NCI-H2107 treated with DMSO at 0.1 percent for 48 hours (cell line): ENCODE measurements at regions not wholly inside any gene's neighbourhood (a gene's known extent, or its start where the extent isn't known, plus 50 kb on each side); places are given as distances from the start of the nearest gene placed in this dataset.
"Not testable (repeated sequence)": the region's sequence is repeated elsewhere in the genome, so short reads cannot be mapped to it uniquely, and the experiment has no call there.

Experiments
- DNase-seq: peaks from one replicate; lab custom pipeline; 2025; ENCODE audit not compliant: unreplicated experiment; lab: John Stamatoyannopoulos, UW

DNA sequence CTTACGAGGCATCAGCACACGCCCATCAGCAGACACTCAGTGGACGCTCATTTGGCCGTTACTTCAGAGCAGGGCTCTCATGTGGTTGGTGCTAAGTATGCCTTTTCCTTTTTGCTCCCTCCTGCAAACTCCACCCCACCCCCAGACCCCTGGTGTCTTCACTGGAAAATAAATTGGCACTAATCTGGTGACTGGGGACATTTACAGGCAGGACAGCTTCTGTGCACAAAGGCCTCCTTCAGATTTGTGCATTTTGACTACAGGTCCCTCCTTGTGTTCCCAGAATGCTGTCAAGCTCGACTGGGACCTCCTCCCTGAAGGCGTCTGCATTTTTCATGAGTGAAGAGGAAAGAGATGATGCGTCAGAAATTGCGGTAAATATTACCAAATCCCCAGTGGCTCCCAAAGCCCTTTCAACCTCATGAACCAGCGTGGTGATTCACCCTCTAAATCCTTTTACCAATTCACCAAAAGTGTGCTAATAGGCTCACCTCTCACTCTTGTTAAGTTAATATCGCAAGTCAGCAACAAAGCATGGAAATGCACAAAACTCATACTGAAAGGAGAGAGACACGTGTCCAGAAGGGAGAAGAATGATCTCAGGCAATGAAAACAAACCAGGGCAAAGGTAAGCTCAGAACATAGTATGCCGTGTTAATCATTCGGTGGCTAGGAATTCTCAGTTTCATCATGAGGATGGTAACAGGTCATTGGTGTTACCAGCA is 119.0 kb downstream of the NKX6-1 start:
- DNase-seq: no peak

DNA sequence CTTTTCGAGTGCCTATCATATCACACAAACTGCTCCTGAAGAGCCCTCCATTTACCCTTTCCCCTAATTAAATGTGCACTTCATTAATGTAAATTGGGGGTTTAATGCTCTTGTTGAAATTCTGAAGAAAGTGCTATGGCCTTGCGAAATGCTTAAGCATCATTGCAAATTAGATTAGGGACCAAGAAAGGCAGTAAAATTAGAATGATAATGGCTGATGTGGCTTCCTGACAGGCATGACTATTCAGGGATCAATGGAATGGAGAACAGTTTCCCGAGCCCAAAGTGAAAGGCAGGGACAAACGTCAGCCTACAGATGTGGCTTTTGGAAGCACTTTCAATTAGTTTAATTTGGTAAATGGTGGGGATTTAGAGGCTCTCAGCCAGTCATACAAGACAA is 120.1 kb downstream of the NKX6-1 start:
- no peak for DNase-seq

- no peak for DNase-seq
Measured at GRCh38 chr4:84378356-84378755, 120.7 kb downstream of the NKX6-1 start.

DNA sequence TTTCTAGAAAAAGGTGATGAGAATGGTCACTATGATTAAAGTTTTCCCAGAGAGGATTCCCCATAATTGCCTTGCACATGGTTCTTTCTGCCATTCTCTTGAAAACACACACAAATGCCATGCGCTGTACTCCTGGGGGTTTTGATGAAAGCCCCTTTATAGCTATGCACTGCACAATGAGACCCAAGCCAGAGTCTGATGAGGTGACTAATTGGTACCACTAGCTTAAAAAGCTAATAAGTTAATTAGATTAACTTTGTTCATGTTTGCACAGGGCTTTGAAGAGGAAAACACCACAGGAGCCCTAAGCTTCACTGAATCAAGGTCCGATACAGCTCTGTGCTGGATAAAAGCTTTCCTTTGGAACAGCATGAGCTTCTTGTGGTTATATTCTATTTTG is 132.2 kb downstream of the NKX6-1 start:
- DNase-seq: no peak

- no peak for DNase-seq
Measured at GRCh38 chr4:84366161-84366560, 132.9 kb downstream of the NKX6-1 start.

DNA sequence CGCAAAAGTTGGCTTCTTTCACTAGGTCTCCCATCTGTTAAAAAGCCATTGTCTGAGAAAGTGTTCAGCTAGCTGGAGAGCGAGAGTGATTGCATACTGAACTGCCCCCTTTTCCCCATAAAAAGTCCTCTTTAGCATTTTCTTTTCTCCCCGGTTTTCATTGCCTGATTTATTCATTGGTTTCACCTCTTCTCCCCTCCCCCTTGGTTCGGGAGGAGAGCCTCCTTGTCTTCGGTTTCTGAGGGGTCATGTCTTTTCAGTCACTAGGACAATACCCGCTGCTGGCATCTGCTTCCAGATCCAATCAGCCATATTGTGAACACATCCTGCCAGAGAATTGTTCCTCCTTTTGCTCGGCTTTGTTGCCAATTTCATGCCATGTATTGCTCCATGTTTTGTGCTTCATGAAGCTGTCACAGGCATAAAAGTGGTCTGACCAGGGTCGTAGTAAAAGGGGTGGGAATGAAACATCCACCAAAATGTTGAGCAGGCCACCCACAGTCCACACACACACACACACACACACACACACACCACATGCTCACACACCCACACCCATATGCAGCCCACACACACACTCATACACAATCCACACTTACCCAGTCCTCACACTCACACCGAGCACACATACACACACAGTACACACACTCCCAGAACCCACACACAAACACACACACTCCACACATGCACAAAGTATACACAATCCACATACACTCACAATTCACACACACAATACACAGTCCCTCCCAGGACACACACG is 136.0 kb downstream of the NKX6-1 start:
- no peak for DNase-seq

DNA sequence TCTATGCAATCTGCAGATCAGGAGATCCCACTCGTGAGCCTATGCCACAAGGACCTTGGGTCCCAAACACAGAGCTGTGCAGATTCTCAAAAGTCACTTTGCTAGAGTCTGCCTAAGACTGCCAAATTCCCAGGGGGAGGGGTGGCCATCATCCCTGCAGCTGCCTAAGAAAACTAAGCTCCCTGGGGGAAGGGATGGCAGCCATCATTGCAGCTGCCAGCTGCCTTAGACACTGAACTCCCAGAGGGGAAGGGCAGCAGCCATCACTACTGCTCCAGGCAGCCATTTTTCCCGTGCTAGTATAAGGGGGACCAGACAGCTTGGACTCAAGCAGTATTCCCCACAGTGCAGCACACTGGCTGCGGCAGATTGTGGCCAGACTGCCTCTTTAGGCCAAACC is 156.9 kb downstream of the NKX6-1 start:
- DNase-seq: no peak

DNA sequence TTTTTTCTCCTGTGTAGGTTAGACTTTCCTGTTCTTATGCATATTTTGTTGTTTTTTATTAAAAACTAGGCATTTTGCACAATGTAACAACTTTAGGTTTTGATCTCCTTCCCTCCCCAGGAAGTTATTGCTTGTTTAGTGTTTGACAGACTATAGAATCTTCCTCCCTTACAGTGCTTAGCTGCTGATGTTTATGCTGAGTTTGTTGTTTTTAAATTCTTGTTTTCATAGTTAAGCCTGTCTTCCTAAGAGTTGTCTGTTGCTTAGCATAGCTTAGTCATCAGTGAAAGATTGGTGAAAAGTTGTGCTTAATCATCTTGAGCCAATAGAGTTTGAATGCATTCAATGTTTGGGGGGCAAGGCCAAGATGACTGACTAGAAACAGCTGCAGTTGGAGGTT is 157.5 kb downstream of the NKX6-1 start:
- no peak for DNase-seq

- no peak for DNase-seq
Measured at GRCh38 chr4:84338367-84338766, 160.7 kb downstream of the NKX6-1 start.

GRCh38 chr4:84336964-84337705 is 162.0 kb downstream of the NKX6-1 start:
- no peak for DNase-seq

DNA sequence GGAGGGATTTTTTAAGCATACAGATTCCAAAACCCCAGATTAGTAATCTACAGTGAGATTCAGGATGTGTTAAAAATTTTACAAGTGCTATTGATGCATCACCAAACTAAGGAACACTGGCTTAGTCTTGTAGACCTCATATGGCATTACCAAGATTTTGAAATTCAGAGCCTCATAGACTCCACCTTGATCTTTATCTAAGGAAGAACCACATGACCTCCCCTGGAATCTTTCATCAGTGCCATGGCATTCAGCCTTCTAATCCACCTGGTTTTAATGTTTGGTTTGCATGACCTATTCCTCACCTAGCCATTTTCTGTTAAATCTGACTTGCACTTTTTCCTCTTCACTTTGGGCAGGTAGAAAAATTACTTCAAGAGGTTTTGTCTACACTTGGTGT is 171.6 kb downstream of the NKX6-1 start:
- DNase-seq: no peak

GRCh38 chr4:84325625-84326024 is 173.5 kb downstream of the NKX6-1 start:
- no peak for DNase-seq

DNA sequence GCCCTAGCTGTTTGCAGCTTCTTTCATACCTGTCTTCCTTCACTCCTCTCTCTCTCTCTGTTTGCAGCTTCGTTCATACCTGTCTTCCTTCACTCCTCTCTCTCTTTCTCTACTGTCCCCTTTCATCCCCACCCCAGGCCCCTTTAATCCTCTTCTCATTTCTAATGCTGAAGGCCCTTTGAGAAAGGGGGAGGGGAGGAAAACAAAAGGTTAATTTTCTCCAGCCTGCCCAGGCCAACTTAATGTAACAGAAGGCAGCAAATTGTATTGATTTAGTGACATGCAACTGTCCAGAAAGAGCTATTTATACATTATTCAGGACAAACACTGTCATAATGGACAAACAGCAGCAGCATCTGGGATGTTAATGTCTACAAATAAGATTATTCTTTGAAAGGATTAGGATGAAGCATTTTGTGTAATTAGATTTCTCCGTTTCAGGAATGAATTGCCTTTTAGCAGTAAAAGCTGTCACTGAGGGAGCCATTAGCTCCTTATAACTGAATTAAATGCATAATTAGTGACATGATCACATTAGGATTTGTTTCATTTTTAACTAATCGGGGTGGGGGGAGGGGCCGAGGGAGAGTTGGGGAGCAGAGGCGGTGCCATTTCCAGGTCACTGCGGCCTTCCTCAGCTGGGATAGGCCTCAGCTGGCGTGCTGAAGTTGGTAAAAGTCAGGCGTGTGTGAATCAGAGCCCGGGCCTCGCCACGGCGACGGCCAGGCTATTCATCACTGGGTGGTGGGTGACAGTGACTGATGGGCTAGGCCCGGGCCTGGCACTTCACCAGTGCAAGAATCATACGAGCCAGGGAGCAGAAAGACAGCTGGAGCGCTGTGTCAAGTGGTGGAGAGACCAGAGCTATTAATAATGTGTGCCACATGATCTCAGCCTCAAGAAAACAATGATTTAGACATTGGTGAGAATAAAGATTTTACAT is 174.5 kb downstream of the NKX6-1 start:
- no peak for DNase-seq

- DNase-seq: no peak
Measured at GRCh38 chr4:84319124-84319523, 180.0 kb downstream of the NKX6-1 start.

DNA sequence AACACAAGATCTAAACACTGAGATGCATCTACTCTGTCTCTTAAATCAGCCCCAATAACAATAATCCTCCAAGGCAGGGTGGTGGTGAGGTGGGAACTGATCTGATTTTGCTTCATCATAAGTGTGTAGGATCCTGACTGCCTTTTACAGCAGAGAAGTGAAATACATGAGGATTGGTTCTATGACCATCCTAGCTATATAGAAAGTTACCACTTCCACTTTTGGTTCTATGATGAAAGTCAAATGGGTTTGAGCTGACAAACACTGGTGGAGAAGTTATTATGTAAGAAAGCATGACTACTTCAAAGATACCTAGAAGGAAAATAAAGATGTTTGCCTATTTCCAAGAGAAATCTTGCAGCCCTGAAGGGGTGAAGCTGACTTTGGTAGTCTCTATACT is 181.6 kb downstream of the NKX6-1 start:
- no peak for DNase-seq

- DNase-seq: no peak
Measured at GRCh38 chr4:84312426-84313012, 186.6 kb downstream of the NKX6-1 start.

- no peak for DNase-seq
Measured at GRCh38 chr4:84309191-84309590, 189.9 kb downstream of the NKX6-1 start.

DNA sequence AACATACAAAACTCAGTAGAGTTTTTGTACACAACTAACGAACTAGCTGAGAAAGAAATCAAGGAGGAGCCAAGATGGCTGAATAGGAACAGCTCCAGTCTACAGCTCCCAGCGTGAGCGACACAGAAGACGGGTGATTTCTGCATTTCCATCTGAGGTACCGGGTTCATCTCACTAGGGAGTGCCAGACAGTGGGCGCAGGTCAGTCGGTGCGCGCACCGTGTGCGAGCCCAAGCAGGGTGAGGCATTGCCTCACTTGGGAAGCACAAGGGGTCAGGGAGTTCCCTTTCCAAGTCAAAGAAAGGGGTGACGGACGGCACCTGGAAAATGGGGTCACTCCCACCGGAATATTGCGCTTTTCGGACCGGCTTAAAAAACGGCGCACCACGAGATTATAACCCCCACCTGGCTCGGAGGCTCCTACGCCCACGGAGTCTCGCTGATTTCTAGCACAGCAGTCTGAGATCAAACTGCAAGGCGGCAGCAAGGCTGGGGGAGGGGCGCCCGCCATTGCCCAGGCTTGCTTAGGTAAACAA is 200.3 kb downstream of the NKX6-1 start:
- DNase-seq: not testable (repeated sequence)

DNA sequence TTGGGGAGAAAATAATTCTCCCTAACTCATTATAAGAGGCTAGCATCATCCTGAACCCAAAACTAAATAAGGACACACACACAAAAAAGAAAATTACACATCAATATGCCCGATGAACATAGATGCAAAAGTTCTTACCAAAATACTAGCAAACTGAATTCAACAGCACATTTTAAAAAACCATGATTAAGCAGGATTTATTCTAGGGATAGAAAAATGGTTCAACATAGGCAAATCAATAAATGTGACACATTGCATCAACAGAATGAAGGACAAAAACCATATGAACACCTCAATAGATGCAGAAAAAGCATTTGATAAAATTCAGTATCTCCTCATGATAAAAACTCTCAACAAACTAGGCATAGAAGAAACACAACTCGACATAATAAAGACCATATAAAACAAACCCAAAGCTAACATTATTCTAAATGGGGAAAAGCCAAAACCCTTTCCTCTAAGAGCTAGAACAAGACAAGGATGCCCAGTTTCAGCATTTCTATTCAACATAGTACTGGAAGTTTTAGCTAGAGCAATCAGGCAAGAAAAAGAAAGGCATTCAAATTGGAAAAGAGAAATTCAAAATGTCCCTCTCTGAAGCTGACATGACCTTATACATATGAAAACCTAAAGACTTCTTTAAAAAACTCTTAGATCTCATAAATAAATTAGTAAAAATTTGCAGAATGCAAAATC is 200.9 kb downstream of the NKX6-1 start:
- no peak for DNase-seq

DNA sequence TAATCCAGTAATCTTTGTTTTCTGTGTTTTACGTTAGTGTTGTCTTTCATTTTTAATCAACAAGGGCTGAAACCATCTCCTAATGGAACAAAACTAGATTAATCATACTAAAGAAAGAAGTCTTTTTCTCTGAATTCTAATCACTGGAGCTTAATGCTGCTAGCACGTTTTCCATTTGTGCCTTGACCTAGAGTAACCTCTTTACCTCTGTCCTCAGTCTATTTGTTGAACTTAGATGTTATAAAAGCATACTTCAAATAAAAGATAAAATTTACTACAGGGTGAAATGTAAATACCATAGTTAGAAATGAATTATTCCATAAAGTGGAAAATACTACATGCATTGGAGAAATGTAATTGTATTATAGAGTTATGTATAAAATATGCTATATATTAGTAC is 207.1 kb downstream of the NKX6-1 start:
- no peak for DNase-seq
